ENCODE measurements at regions not wholly inside any gene's neighbourhood (a gene's known extent, or its start where the extent isn't known, plus 50 kb on each side); places are given as distances from the start of the nearest gene placed in this dataset.

- DNase-seq (ENCODE audit: low read depth), result no peak
Measured at GRCh38 chr12:132407451-132407961, 78.1 kb upstream of the GALNT9 start.

GRCh38 chr12:132406493-132407450, 77.4 kb upstream of the GALNT9 start:
- DNase-seq (ENCODE audit: low read depth), result no peak

GRCh38 chr12:132405742-132406251, 76.4 kb upstream of the GALNT9 start:
- no peak for DNase-seq (ENCODE audit: low read depth)

GRCh38 chr12:132404951-132405741, 75.8 kb upstream of the GALNT9 start:
- no peak for DNase-seq (ENCODE audit: low read depth)

- DNase-seq (ENCODE audit: low read depth), result no peak
Measured at GRCh38 chr12:132404435-132404855, 75.1 kb upstream of the GALNT9 start.

- DNase-seq (ENCODE audit: low read depth), result no peak
Measured at GRCh38 chr12:132403636-132404434, 74.4 kb upstream of the GALNT9 start.

- DNase-seq (ENCODE audit: low read depth), result no peak
Measured at GRCh38 chr12:132402831-132403416, 73.5 kb upstream of the GALNT9 start.

GRCh38 chr12:132401982-132402381, 72.6 kb upstream of the GALNT9 start:
- DNase-seq (ENCODE audit: low read depth), result no peak

DNA sequence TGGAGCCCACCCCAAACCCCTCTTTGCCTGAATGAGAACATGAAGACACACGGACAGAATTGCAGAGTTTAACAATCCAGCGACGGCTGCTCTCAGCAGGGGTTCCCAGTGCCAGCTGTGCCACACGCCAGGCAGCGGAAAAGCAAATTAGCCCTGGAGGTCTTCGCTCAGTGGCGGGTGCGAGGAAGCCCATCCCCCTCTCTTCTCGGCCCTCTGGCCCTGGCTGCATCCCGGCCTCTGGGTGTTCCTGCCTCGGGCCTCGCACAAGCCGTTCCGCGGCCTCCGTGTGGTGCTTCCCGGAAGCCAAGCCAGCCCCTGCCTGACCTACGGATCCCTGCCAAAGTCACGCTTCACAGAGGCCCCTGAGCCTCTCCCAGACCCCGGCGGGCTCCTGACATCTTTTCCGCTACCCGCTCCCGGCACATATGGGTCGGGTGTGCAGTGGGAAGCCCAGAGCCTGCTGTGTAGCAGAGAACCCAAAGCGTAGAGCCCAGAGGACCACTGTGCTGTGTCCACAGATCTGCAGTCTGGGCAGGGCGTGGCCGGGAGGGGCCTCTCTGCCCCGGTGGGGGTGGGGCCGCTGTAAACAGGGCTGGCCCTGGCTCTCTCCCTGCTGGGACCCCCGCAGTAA, 70.7 kb upstream of the GALNT9 start:
- DNase-seq (ENCODE audit: low read depth), result no peak

DNA sequence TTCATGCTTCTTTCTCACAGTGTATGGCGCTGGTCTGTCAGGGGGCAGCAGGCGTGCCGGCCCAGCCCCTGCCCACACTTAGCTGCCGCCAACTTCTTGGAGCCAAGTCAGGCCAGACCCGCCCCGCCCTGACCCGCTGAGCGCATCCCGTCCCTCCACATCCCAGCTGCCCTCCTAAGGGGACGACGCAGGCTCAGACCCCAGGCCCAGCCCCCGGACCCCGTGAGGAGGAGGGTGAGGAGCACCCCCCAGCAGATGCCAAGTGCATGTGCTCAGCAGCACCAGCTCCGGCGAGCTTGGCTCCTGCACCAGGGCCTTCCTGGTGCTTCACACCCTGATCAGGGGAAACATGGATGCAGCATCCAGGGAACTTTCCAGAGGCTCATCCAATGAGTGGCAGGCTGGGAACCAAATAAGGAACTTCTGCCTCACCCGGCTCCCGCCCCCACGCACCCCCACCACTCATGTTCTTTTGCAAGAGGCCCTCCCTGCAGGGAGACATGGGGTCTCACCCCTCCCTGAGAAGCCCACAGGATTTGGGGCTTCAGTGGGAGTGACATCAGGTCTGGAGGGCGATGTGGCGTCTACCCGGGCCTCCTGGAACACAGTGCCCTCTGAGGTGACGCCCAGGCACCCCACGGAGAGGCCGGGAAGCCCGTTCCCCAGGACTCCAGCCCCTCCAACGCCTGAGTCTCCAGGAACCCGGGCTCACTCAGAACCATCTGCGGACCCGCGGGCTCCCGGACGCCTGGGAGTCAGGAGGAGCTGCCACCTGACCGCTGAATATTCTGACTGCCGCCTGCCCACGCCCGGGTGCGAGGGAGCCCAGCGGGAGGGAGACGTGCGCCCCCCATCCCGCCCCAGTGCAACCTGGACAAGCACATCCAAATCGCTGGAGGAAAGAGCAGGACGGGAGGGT, 70.0 kb upstream of the GALNT9 start:
- DNase-seq (ENCODE audit: low read depth), result no peak

GRCh38 chr12:132398386-132398991, 69.1 kb upstream of the GALNT9 start:
- no peak for DNase-seq (ENCODE audit: low read depth)

DNA sequence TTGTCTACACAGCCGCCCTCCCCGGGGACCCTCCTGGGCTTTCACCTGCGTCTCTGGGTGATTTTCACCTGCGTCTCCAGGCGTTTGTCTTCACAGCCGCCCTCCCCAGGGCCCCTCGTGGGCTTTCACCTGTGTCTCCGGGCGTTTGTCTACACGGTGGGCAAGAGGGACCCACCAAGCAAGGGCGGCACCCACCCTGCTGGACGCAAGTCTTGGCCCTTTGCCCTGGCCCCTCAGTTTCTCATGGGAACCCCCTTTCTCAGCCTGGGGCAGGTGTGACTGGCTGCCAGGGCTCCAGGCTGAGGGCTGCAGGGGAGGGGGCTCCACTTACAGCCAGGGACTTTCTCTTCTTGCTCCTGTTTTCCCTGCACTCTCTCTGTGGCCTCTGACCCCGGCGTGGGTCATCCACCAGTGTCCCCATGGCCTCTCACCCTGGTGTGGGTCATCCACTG, 68.6 kb upstream of the GALNT9 start:
- DNase-seq (ENCODE audit: low read depth), result no peak

GRCh38 chr12:132397152-132397933, 68.0 kb upstream of the GALNT9 start:
- DNase-seq (ENCODE audit: low read depth), result no peak

GRCh38 chr12:132396657-132397056, 67.3 kb upstream of the GALNT9 start:
- DNase-seq (ENCODE audit: low read depth), result no peak

- DNase-seq (ENCODE audit: low read depth), result no peak
Measured at GRCh38 chr12:132395908-132396305, 66.5 kb upstream of the GALNT9 start.

- no peak for DNase-seq (ENCODE audit: low read depth)
Measured at GRCh38 chr12:132395192-132395907, 66.0 kb upstream of the GALNT9 start.
